T-helper 2 cell (primary cell): ENCODE measurements at regions not wholly inside any gene's neighbourhood (a gene's known extent, or its start where the extent isn't known, plus 50 kb on each side); places are given as distances from the start of the nearest gene placed in this dataset.
"Not testable (repeated sequence)": the region's sequence is repeated elsewhere in the genome, so short reads cannot be mapped to it uniquely, and the experiment has no call there.

Experiments used
- DNase-seq, 5 experiments: peaks; one replicate each; pipeline versions ENCODE4 v3.0.0 to v3.0.0-alpha.2; 2012 to 2022

DNA sequence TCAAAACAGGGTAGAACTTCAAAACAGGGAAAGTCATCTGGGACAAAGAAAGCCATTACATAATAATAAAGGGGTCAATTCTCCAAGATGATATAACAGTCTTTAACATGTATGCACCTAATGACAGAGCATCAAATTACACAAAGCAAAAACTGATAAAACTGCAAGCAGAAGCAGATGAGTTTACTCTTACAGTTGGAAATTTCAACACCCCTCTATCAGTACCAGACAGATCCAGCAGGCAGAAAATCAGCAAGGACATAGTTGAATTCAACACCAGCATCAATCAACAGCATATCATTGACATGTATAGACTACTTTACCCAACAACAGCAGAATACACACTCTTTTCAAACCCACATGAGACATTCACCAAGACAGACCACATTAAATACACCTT, 233.0 kb upstream of the NEBL start:
- DNase-seq, result no peak

GRCh38 chr10:21125471-21126228, 228.5 kb upstream of the NEBL start:
- DNase-seq, result no peak

GRCh38 chr10:21122907-21123306, 225.8 kb upstream of the NEBL start:
- no peak for DNase-seq

- DNase-seq, result not testable (repeated sequence)
Measured at GRCh38 chr10:21121822-21122221, 224.7 kb upstream of the NEBL start.

- no peak for DNase-seq
Measured at GRCh38 chr10:21114683-21115082, 217.6 kb upstream of the NEBL start.

- no peak for DNase-seq
Measured at GRCh38 chr10:21110358-21110757, 213.2 kb upstream of the NEBL start.

DNA sequence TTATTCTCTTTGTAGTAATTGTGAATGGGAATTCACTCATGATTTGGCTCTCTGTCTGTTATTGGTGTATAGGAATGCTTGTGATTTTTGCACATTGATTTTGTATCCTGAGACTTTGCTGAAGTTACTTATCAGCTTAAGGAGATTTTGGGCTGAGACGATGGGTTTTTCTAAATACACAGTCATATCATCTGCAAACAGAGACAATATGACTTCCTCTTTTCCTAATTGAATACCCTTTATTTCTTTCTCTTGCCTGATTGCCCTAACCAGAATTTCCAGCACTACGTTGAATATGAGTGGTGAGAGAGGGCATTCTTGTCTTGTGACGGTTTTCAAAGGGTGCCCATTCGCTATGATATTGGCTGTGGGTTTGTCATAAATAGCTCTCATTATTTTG, 209.8 kb upstream of the NEBL start:
- DNase-seq, result not testable (repeated sequence)

- not testable (repeated sequence) for DNase-seq
Measured at GRCh38 chr10:21105331-21105730, 208.2 kb upstream of the NEBL start.

DNA sequence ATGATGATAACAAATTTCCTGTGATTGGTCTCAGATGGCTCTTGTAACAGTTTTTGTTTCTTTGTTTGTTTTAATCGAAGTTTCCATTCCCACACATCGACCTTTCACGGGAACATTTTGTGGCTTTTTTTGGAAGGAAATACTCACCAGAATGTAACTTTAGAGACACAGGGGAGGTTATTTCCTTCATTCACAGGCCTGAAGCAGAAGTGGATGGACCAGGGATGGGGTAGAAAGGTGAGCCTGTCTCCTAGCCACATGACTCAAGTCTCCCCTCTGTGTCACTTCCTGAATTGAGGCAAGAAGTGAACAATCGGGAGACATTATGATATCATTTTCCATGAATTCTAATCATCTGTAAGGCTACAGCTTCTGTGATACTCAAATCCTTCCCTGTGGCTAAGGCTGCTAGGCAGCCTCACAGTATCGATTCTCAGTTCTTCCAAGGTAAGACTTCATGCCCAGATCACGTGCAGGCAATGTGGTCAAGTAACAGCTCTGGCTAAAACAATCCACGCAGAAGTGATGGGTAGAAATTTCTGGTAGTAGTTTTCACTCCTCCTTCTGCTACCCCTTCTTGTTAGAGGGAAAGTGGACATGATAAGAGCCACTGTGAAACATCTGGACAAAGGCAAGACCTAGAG, 203.9 kb upstream of the NEBL start:
- DNase-seq, result no peak

GRCh38 chr10:21100190-21100589, 203.1 kb upstream of the NEBL start:
- DNase-seq, result no peak

DNA sequence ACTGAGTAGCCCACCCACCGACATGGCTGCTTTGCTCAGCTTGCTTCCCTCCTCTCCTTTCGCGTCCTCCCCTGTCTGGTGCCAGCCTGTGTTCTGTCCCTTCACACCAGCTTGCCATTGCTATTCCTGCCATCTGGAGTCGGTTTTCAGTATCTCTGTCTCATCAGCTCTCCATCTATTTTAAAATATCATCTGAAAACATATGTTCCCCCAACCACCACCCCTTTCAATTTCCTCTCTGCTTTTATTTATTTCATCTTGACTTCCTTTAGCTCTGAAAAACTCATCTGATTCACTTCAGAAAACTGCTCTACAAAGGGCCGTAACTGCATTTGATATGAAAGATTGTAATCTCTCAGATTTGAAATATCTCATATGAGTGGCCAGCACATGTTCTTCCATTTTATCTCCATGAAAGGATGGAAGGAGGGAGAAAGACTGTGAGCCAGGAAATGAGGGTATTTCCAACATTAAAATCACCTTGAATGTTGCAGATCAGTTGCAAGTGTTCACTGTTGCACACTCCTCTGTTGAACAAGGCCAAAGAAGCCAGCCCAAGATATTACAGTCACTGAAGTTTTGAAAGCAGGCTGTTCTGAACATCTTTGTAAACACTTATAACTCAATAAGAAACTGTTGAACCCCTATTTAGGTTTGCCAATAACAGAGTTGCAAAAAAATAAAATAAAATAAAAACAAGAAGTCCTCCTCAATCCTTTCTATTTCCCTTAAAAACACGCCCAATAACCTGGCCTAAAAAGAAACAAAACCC, 202.4 kb upstream of the NEBL start:
- DNase-seq, result no peak

DNA sequence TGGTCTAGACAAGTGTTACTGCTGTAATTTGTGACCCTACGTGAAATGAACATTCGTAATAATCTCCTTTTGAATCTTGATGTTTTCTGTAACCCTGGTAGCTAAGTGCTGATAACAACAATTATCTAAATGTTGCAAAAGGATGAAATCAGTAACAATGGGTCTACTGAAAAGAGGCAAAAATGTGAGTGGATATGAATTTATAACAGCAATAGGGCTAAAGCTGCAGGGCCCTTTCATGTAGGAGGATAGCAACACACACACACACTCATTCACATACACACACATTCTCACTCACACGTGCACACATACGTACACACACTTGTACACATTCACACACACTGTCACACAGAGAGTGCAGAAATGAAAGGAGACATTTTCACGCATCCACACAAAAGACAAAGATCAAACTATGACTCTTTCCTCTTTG, 200.8 kb upstream of the NEBL start:
- DNase-seq, result no peak

GRCh38 chr10:21095494-21096055, 198.5 kb upstream of the NEBL start:
- DNase-seq, result no peak

DNA sequence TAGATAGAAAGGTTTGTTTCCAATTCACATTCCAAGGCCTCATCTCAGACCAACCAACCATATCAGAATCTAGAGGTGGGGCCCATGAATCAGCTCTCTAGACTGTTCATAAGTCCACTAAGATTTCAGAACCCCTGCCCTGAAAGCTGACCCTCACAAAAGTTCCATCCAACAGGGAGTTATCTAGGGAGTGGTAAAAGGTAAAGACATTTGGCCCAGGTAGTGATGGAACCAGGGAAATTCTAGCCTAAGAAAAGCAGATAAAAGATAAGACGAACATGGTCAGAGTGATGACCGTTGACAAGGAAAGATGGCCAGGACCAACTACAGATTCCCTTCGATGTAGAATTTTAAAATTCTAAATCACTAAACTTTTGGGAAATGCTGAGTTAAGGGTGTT, 198.0 kb upstream of the NEBL start:
- DNase-seq, result no peak

DNA sequence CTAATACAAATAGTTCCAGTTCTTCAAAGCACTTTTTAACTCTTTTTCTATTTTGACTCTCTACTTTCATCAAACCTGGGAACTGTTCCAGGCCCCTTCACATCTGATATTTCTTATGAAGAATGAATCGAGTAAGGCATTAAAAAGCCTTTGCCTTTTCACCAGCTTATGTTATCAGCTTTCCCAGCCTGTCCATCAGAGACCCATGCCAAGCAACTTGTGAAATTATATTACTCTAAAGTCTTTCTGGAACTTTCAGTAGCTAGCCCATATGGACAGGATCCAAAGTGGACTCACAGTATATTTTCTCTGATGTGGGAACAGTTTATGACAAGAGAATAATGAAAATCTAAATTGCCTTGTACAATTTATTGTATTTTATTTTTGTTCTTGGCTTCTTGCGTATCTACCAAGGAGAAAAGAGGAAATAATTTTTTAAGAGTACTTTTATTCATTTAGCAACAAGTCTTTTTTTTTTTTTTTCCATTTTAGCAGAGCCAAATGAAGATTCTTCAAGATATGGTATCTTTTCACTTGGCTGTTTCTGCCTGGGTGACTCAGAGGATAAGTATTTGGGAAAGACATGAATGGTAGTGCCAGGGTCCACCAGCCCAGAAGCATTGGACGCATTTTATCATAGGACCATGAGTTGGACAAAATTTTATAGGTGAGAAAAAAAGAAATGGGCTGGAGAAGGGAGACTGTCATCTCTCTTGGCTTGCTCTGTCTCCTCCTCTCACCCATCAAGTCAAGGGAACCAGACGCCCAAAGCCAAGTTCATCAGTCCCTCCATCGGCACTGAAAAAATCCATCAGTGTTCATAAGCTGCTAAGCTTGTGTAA, 195.8 kb upstream of the NEBL start:
- no peak for DNase-seq

GRCh38 chr10:21090609-21091082, 193.5 kb upstream of the NEBL start:
- DNase-seq, result no peak

DNA sequence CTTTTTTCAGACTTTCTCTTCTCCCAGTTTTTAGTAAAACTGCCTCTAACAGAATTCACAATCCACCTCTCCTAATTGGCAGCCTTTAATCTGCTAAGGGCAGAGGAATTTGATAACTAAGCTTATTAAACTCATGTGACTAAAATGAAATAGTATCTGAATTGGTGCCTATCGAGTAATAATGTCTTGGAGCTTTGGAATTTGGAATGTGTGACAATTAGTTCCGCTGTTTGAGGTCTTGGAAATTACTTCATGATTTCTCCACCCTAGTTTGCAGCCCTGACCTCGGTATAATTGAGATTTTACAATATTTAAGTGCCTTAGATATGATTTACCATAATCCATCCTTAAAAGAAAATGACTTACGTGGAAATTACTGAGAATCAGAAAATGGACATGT, 190.4 kb upstream of the NEBL start:
- no peak for DNase-seq

DNA sequence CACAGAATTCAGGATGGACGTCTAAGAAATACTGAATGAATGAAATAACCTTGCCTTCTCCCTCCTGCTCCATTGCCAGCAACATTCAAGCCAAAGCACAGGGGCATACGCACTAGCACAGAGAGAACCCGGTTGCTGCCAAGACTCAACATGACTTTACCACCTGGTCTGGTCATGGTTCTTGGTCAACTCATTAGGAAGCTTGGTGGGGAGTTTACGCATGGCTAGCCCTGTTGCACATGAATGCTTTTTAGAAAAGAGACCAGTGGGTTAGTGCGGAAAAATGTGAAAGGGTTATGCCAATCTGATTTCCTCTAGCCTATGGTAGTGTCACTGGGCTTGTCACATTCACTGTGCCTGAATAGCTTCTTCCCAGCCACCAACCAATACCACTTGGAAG, 187.6 kb upstream of the NEBL start:
- DNase-seq, result no peak

- DNase-seq, result no peak
Measured at GRCh38 chr10:21083861-21084260, 186.8 kb upstream of the NEBL start.

DNA sequence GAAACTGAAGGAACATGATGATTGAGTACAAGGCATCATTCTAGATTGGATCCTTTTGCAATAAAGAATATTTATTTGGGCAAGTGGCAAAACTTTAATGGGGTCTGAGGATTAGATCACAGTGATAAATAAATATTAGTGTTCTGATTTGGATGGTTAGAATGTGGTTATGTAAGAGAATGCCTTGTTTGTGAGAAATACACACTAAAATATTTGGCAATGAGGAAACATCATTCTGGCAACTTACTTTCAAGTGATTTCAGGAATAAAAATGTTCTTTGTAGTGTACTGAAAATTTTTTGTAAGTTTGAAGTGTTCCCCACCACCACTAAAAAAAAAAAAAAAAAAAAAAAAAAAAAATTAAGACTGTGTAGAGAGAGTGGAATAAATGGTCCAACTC, 185.1 kb upstream of the NEBL start:
- DNase-seq, result no peak

DNA sequence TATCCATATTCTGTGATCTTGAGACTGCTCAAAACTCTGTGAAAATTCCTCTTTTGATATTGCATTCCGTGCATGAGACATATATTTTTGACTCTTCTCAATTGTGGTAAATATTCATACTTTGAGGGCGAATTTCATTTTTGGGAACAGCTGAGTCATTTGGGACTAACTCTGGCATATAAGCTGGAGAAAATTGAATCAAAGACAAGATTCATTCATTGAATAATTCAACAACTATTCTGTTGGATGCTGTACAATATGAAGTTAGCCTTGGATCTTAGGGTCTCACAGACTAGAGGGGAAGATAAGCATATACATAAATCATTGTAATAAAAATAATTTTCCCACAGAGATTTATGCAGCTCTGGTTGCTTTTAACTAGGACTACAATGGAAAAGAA, 183.2 kb upstream of the NEBL start:
- no peak for DNase-seq

GRCh38 chr10:21079330-21079658, 182.2 kb upstream of the NEBL start:
- no peak for DNase-seq
